GM19452 (cell line): ENCODE measurements at regions not wholly inside any gene's neighbourhood (a gene's known extent, or its start where the extent isn't known, plus 50 kb on each side); places are given as distances from the start of the nearest gene placed in this dataset.

Experiments
- ATAC-seq: cut with Tn5 transposase; IDR thresholded peaks from one replicate; pipeline ENCODE4 v1.9.1; 2021; ENCODE audit not compliant: unreplicated experiment

DNA sequence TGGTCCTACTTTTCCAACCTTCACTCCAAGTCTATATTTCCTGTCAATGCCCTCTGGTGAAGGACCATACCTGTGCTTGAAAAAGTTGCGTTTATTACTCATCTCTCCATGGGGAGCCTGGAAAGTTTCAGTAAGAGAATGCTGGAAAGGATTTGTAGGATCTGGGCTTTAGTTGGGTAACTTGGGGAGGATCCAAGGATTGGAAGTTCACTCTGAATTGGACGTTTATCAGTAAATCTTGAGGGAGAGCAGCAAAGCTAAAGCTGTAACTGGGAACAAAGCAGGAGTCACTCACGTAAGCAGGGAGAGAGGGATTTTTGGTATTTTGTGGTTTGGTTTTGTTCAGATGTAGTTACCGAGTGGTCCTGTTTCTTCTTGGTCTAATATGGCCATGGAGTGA lies 51.4 kb upstream of the NPVF start:
- no peak for ATAC-seq

- ATAC-seq: no peak
Measured at GRCh38 chr7:25280181-25280580, 51.9 kb upstream of the NPVF start.

- no peak for ATAC-seq
Measured at GRCh38 chr7:25282194-25282593, 53.9 kb upstream of the NPVF start.

- ATAC-seq: no peak
Measured at GRCh38 chr7:25286756-25287155, 58.5 kb upstream of the NPVF start.

- no peak for ATAC-seq
Measured at GRCh38 chr7:25287291-25287690, 59.0 kb upstream of the NPVF start.

DNA sequence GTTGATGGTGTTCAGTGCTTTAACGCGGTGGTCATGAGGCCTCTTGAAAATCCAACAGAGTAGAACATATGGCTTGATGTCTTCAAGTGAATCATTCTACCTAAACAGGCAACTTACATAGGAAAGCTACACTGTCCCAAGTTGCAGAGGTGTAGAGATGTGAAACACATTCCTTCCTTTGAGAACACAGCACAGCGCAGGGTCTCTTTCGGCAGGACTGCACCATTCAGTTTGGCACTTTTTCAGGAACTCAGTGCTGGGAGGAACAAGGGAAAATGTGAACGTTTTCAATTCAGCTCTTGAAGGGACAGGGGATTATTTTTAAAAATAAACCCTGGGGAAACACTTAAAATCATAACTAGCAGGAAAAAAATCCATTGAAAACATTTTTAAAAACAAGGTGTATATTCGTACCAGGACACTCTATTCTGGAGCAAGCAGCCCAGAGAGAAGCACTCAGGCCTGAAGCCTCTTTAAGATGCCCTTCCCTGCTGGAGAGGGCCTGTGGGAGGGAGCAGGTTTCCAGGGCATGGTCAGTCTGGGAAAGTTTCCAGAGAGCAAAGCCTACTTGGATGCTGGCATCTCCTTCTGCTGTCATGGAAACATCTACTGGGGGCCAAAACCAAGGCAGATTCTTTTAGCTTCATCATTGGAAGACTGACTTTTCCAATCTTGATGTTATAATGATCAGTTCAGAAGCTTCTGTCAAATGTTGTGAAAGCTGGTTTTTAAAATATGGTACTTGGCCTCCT lies 60.4 kb upstream of the NPVF start:
- no peak for ATAC-seq

DNA sequence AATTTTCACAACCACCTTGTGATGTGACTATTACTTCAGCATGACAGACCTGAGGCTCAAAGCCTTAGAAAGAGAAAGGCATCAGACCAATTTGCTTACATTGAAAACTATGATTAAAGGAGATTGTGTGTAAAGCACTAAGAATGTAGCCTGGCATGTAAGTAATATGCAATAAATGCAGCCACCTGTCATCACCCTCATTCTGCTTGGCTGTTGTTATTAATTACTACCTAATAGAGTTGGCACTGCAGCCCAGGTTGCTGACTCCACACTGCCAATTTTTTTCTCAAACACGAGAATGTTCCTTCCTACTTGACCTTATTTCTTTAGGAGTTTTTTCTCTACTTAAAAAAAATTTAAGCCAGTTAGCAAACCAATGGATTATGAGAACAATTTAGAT lies 61.2 kb upstream of the NPVF start:
- no peak for ATAC-seq

GRCh38 chr7:25294624-25295023 lies 66.3 kb upstream of the NPVF start:
- ATAC-seq: no peak

GRCh38 chr7:25295387-25295786 lies 67.1 kb upstream of the NPVF start:
- no peak for ATAC-seq

- ATAC-seq: no peak
Measured at GRCh38 chr7:25296086-25296485, 67.8 kb upstream of the NPVF start.

DNA sequence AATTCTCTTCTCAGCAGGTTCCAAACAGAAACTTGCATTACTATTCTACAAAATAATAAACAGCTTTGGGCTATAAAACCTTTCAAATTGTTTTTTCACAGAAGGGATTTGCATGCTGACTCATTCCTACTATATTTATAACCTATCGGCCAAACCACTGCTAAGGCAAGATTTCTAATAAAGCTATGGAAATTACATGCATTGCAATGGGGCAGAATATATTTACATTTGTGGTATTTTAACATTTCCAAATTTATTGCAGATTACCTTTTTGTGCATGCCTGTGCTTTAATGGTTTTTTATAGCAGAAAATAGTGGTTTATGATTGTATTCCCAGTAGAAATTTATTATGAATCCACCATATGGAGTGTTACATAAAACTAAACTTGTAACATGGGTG lies 69.0 kb upstream of the NPVF start:
- ATAC-seq: no peak

GRCh38 chr7:25303281-25304181 lies 75.2 kb upstream of the NPVF start:
- ATAC-seq: no peak

GRCh38 chr7:25304691-25305090 lies 76.4 kb upstream of the NPVF start:
- no peak for ATAC-seq

DNA sequence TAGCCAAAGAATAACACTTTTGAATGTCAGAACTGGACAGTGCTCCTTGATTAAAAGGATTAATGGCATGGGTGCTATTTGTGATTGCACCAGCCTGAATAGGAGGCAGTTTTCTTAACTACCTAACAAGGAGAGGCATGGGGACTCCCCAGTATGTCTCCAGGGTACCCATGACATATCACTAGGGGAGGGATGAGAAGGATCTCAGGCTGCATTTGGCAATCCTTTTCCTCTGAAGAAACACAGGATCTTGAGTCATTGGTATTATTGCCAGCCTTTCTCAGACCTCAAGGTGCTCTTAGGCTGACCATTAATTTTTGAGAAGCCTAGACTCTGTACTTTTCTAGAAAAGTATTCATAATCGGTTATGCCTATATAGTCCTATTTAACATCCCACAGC lies 77.5 kb upstream of the NPVF start:
- ATAC-seq: no peak

DNA sequence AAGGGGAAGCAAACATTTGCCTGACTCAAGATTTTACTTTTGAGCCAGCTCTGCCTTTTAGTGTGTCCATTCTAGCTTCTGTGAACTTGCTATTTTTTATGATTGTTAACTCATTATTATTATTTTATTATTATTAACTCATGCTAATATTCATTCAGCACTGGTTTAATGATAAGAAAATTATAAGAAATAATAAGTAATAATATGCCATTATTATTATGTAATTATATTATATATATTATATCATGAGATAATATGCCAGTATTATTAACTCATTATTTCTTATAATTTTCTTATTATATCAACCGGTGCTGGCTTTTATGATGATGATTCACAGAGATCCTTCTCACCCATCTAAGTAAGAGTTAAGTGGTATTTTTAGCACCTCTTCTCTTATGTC lies 79.3 kb upstream of the NPVF start:
- ATAC-seq: no peak

- ATAC-seq: no peak
Measured at GRCh38 chr7:25308246-25308645, 80.0 kb upstream of the NPVF start.

GRCh38 chr7:25308906-25309705 lies 80.8 kb upstream of the NPVF start:
- ATAC-seq: no peak

GRCh38 chr7:25310896-25311295 lies 82.6 kb upstream of the NPVF start:
- ATAC-seq: no peak

GRCh38 chr7:25311346-25311745 lies 83.1 kb upstream of the NPVF start:
- no peak for ATAC-seq

DNA sequence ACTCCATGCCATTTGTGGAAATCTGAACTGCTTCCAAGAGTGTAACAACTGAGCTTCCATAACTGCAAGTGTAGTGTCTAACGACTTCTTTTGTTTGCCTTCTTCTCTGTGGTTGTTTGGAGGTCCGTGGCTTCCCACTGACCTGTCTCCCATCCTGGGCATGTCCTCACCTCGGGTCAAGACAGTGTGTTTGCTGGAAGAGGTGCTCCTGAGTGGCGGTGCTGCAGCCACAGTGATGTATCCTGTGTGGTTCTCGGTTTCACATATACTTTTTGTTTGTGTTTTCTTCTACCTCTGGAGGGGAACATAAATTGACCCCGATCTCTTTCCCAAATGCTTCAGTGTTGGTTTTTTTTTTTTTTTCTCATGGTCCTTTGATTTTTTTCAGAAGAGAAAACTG lies 84.7 kb upstream of the NPVF start:
- no peak for ATAC-seq

- ATAC-seq: no peak
Measured at GRCh38 chr7:25313526-25313925, 85.2 kb upstream of the NPVF start.
